WTC11 (cell line): ENCODE measurements at regions not wholly inside any gene's neighbourhood (a gene's known extent, or its start where the extent isn't known, plus 50 kb on each side); places are given as distances from the start of the nearest gene placed in this dataset.

Experiments
- ZNF263 ChIP-seq: sonication (generic); formaldehyde crosslinking; IDR thresholded peaks from 2 replicates; pipeline ENCODE4 v1.8.1; 2022; ENCODE audit warnings: low read depth, mild to moderate bottlenecking, moderate library complexity, missing genetic modification reagents
- TF ChIP-seq, protein P1 (sequence below): fragments of 200-600 bp; IDR thresholded peaks from 2 replicates; pipeline ENCODE4 v1.8.0; 2022; ENCODE audit warnings: antibody characterized with exemption

DNA sequence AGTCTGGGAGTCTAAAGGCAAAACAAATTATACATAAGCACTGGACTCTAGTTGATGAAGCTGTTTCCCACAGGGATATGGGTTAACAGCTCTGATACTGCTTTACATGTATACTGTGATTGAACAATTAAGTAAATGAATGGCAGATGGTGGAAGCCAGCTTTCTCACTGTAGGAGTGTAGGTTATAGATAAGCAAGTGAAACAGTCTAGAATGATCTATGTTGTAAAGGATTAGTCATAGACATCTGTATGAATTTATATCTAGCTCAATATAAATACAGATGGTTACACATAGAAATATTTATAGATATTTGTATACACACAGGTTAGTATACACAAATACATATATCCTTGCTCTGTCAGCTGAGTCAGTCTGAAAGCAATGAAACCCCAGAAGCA is 276.1 kb downstream of the PPARGC1A start:
- TF ChIP-seq ZNF263 = no peak
- TF ChIP-seq, protein P1, sequence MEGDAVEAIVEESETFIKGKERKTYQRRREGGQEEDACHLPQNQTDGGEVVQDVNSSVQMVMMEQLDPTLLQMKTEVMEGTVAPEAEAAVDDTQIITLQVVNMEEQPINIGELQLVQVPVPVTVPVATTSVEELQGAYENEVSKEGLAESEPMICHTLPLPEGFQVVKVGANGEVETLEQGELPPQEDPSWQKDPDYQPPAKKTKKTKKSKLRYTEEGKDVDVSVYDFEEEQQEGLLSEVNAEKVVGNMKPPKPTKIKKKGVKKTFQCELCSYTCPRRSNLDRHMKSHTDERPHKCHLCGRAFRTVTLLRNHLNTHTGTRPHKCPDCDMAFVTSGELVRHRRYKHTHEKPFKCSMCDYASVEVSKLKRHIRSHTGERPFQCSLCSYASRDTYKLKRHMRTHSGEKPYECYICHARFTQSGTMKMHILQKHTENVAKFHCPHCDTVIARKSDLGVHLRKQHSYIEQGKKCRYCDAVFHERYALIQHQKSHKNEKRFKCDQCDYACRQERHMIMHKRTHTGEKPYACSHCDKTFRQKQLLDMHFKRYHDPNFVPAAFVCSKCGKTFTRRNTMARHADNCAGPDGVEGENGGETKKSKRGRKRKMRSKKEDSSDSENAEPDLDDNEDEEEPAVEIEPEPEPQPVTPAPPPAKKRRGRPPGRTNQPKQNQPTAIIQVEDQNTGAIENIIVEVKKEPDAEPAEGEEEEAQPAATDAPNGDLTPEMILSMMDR = no peak
